ENCODE measurements at regions not wholly inside any gene's neighbourhood (a gene's known extent, or its start where the extent isn't known, plus 50 kb on each side); places are given as distances from the start of the nearest gene placed in this dataset.

GRCh38 chr20:48234951-48235350, 449.7 kb upstream of the SULF2 start:
- TF ChIP-seq POLR2A (IDR thresholded peaks at IDR 0.05; ENCODE audit: low read depth, low read length), result no peak
- TF ChIP-seq POLR2AphosphoS5 (IDR thresholded peaks at IDR 0.05; ENCODE audit: low read depth, low read length), result no peak
